ENCODE measurements at regions not wholly inside any gene's neighbourhood (a gene's known extent, or its start where the extent isn't known, plus 50 kb on each side); places are given as distances from the start of the nearest gene placed in this dataset.

DNA sequence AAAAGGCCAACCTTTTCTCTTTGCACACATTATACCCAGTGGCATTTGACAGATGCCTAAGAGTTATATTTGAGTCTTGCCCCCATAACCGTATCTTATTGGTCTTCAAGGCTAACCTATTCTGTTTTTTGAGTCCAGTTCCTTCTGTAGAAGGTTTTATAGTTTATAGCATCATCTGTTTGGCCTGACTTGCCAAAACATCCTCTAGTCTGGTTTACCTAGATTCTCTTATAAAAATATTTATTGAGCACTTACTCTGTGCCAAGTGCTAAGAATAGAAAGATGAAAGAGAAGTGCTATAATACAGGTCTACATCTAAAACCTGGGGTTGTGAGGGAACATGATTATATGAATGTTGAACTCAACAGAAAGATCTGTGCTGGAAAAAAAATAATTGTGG lies 55.9 kb upstream of the PIP4K2A start:
- no peak for TF ChIP-seq SP1 (IDR thresholded peaks at IDR 0.05)
- TF ChIP-seq, protein P1, sequence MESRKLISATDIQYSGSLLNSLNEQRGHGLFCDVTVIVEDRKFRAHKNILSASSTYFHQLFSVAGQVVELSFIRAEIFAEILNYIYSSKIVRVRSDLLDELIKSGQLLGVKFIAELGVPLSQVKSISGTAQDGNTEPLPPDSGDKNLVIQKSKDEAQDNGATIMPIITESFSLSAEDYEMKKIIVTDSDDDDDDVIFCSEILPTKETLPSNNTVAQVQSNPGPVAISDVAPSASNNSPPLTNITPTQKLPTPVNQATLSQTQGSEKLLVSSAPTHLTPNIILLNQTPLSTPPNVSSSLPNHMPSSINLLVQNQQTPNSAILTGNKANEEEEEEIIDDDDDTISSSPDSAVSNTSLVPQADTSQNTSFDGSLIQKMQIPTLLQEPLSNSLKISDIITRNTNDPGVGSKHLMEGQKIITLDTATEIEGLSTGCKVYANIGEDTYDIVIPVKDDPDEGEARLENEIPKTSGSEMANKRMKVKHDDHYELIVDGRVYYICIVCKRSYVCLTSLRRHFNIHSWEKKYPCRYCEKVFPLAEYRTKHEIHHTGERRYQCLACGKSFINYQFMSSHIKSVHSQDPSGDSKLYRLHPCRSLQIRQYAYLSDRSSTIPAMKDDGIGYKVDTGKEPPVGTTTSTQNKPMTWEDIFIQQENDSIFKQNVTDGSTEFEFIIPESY (IDR thresholded peaks at IDR 0.05), result no peak
- TF ChIP-seq, protein P2, sequence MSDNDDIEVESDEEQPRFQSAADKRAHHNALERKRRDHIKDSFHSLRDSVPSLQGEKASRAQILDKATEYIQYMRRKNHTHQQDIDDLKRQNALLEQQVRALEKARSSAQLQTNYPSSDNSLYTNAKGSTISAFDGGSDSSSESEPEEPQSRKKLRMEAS (IDR thresholded peaks at IDR 0.05), result no peak
- TF ChIP-seq CTCF (IDR thresholded peaks at IDR 0.05; ENCODE audit: low read depth, low read length, missing input control), result no peak
- TF ChIP-seq YY1 (IDR thresholded peaks at IDR 0.05), result no peak
